GM23338 (cell line): ENCODE measurements at regions not wholly inside any gene's neighbourhood (a gene's known extent, or its start where the extent isn't known, plus 50 kb on each side); places are given as distances from the start of the nearest gene placed in this dataset.
A peak's percentile ranks its signal among the peaks of the same experiment; 100 is the strongest.

Source experiments
- ATAC-seq: fragments of 200-7000 bp; cut with Tn5 transposase; 3 replicates; pipeline ENCODE4 v1.9.1; 2020
- DNase-seq: peaks from one replicate; pipeline ENCODE4 v3.0.0-alpha.2; 2015; ENCODE audit warnings: low spot score
- H2AFZ ChIP-seq: fragments of 200-600 bp; sonication (generic); 2 replicates; pipeline ENCODE4 v1.8.0; 2016; ENCODE audit warnings: antibody characterized with exemption, mild to moderate bottlenecking, moderate library complexity
- H3F3A ChIP-seq: fragments of 200-600 bp; sonication (generic); replicated peaks from 2 replicates; pipeline ENCODE4 v1.8.0; 2017; ENCODE audit warnings: antibody characterized with exemption, mixed run types, low read depth
- H3K27ac ChIP-seq: fragments of 200-600 bp; sonication (generic); 2 replicates; pipeline ENCODE4 v1.6.1; 2016; ENCODE audit warnings: low read depth
- H3K27me3 ChIP-seq: fragments of 200-600 bp; sonication (generic); 2 replicates; pipeline ENCODE4 v1.8.0; 2016; ENCODE audit warnings: mild to moderate bottlenecking, mixed run types, moderate library complexity; ENCODE audit not compliant: insufficient read depth
- H3K36me3 ChIP-seq: fragments of 200-600 bp; sonication (generic); 2 replicates; pipeline ENCODE4 v1.8.0; 2016; ENCODE audit warnings: mild to moderate bottlenecking; ENCODE audit not compliant: insufficient read depth
- H3K4me1 ChIP-seq: fragments of 200-600 bp; sonication (generic); 2 replicates; pipeline ENCODE4 v1.8.0; 2016; ENCODE audit warnings: mild to moderate bottlenecking, moderate library complexity; ENCODE audit not compliant: insufficient read depth
- H3K4me2 ChIP-seq: fragments of 200-600 bp; sonication (generic); 2 replicates; pipeline ENCODE4 v1.7.1; 2017; ENCODE audit warnings: mixed run types
- H3K4me3 ChIP-seq: fragments of 200-600 bp; sonication (generic); 2 replicates; pipeline ENCODE4 v1.6.1; 2016; ENCODE audit warnings: mixed run types
- H3K79me2 ChIP-seq: fragments of 200-600 bp; sonication (generic); replicated peaks from 2 replicates; pipeline ENCODE4 v1.8.0; 2017; ENCODE audit warnings: mild to moderate bottlenecking; ENCODE audit not compliant: insufficient read depth
- H3K9me2 ChIP-seq: fragments of 200-600 bp; sonication (generic); 2 replicates; pipeline ENCODE4 v1.8.0; 2017; ENCODE audit not compliant: insufficient read depth
- H4K20me1 ChIP-seq: fragments of 200-600 bp; sonication (generic); replicated peaks from 2 replicates; pipeline ENCODE4 v1.8.0; 2017; ENCODE audit warnings: mild to moderate bottlenecking; ENCODE audit not compliant: insufficient read depth
- H3K27ac Mint-ChIP-seq: 2 replicates; pipeline ENCODE4 v1.8.0; 2020; ENCODE audit warnings: inconsistent platforms, mild to moderate bottlenecking, moderate library complexity, mixed read lengths
- H3K27me3 Mint-ChIP-seq: 3 replicates; pipeline ENCODE4 v1.8.0; 2022; ENCODE audit warnings: low read depth, mild to moderate bottlenecking, moderate library complexity, mixed read lengths, inconsistent platforms; ENCODE audit not compliant: insufficient read depth, poor library complexity
- H3K36me3 Mint-ChIP-seq: 3 replicates; pipeline ENCODE4 v1.8.0; 2021; ENCODE audit warnings: low read depth, mild to moderate bottlenecking, inconsistent platforms, moderate library complexity, mixed read lengths
- H3K4me1 Mint-ChIP-seq: 3 replicates; pipeline ENCODE4 v1.8.0; 2020; ENCODE audit warnings: mild to moderate bottlenecking, inconsistent platforms, mixed read lengths
- H3K4me3 Mint-ChIP-seq: 3 replicates; pipeline ENCODE4 v1.8.0; 2021; ENCODE audit warnings: moderate library complexity, mild to moderate bottlenecking, inconsistent platforms, mixed read lengths
- H3K9me3 Mint-ChIP-seq: 3 replicates; pipeline ENCODE4 v1.8.0; 2020; ENCODE audit warnings: moderate library complexity, mild to moderate bottlenecking, inconsistent platforms, mixed read lengths
- CTCF ChIP-seq, 2 experiments: fragments of 200-600 bp in 1 of 2; sonication (generic) in 1 of 2; conservative IDR thresholded peaks; 2 replicates each; pipeline versions ENCODE4 v1.5.1 to v1.6.1; 2016 to 2017; ENCODE audit warnings: antibody characterized with exemption in 2 of 2, low read depth in 2 of 2, mild to moderate bottlenecking in 2 of 2, moderate library complexity in 1 of 2
- ETS1 ChIP-seq: IDR thresholded peaks from 2 replicates; pipeline ENCODE4 v1.6.1; 2016; ENCODE audit warnings: antibody characterized with exemption
- POLR2AphosphoS5 ChIP-seq: IDR thresholded peaks from 2 replicates; pipeline ENCODE4 v1.6.1; 2016; ENCODE audit warnings: antibody characterized with exemption, low read depth
- ZNF462 ChIP-seq: fragments of 250-450 bp; sonication (Bioruptor Pico); IDR thresholded peaks from 2 replicates; pipeline ENCODE4 v1.5.0; 2020; ENCODE audit warnings: mild to moderate bottlenecking, moderate library complexity

GRCh38 chr1:113248494-113248893 is 141.8 kb upstream of the MAGI3 start:
- Mint-ChIP-seq H3K36me3 (no peaks in the 10 kb centered on the region), H3K4me1 (peaks cover 18% of the 10 kb centered on the region), H3K27ac (no peak overlapping the region), H3K4me3 (no peak overlapping the region), H3K27me3 (no peaks in the 10 kb centered on the region), H3K9me3 (no peaks in the 10 kb centered on the region)
- Histone ChIP-seq H3K27ac (no peak overlapping the region), H3F3A (no peaks in the 10 kb centered on the region), H2AFZ (peak overlapping the region; percentile 76), H3K4me1 (peaks cover 14% of the 10 kb centered on the region), H3K79me2 (no peaks in the 10 kb centered on the region), H3K4me3 (no peak overlapping the region), H3K9me2 (peaks cover 6% of the 10 kb centered on the region; the same call in 1 of the 2 replicates), H3K27me3 (no peaks in the 10 kb centered on the region), H3K36me3 (no peaks in the 10 kb centered on the region; the same call in 1 of the 2 replicates), H4K20me1 (no peaks in the 10 kb centered on the region), H3K4me2 (no peak overlapping the region)
- ATAC-seq (no peak), DNase-seq (no peak)
- TF ChIP-seq ZNF462 (CRISPR knock-in tag) (no peak), CTCF (conservative IDR thresholded peaks at IDR 0.05; ENCODE audit: low read depth in 2 of 2) (no peak), ETS1 (no peak), POLR2AphosphoS5 (no peak)
